H1 (cell line): ENCODE measurements at regions not wholly inside any gene's neighbourhood (a gene's known extent, or its start where the extent isn't known, plus 50 kb on each side); places are given as distances from the start of the nearest gene placed in this dataset.

Experiments
- CTCF ChIA-PET: fragments of 300-600 bp; sonication (Branson Sonifier 250); formaldehyde crosslinking; loops from one replicate; lab custom pipeline; 2021; ENCODE audit not compliant: partially characterized antibody; lab: Charles Lee
- POLR2A ChIA-PET: fragments of 300-600 bp; sonication (Branson Sonifier 250); formaldehyde crosslinking; loops from one replicate; lab custom pipeline; 2021; ENCODE audit warnings: inconsistent platforms; ENCODE audit not compliant: partially characterized antibody; lab: Charles Lee
- DNase-seq, 2 experiments: peaks; one replicate each; pipeline versions ENCODE4 v3.0.0 to v3.0.0-alpha.2; 2010 to 2022; ENCODE audit warnings: low spot score in 2 of 2, low read depth in 1 of 2, mixed read lengths in 1 of 2
- FAIRE-seq: peaks from 2 replicates; lab custom pipeline; 2011; peaks lifted over from hg19 to GRCh38; lab: Jason Lieb, UNC
- H2AFZ ChIP-seq: 2 replicates; pipeline ENCODE4 v1.8.1; 2012; ENCODE audit warnings: low read length, inconsistent platforms
- H2AK5ac ChIP-seq: 2 replicates; pipeline ENCODE4 v1.6.1; 2013; ENCODE audit warnings: low read depth, low read length
- H2BK120ac ChIP-seq: replicated peaks from 2 replicates; pipeline ENCODE3; 2013; ENCODE audit warnings: low read depth, low read length, inconsistent platforms
- H2BK12ac ChIP-seq: 2 replicates; pipeline ENCODE4 v1.6.1; 2013; ENCODE audit warnings: low read depth, low read length
- H2BK15ac ChIP-seq: 2 replicates; pipeline ENCODE4 v1.6.1; 2013; ENCODE audit warnings: low read length
- H2BK20ac ChIP-seq: 2 replicates; pipeline ENCODE4 v1.6.1; 2013; ENCODE audit warnings: low read length
- H2BK5ac ChIP-seq: 2 replicates; pipeline ENCODE4 v1.6.1; 2013; ENCODE audit warnings: low read depth, low read length
- H3K14ac ChIP-seq: 2 replicates; pipeline ENCODE4 v1.6.1; 2013; ENCODE audit warnings: inconsistent platforms; ENCODE audit not compliant: insufficient read length
- H3K18ac ChIP-seq: 2 replicates; pipeline ENCODE4 v1.6.1; 2013; ENCODE audit warnings: low read length; ENCODE audit errors: extremely low read depth
- H3K23ac ChIP-seq: 2 replicates; pipeline ENCODE4 v1.6.1; 2013; ENCODE audit warnings: inconsistent platforms; ENCODE audit not compliant: insufficient read length
- H3K23me2 ChIP-seq: 2 replicates; pipeline ENCODE4 v1.6.1; 2013; ENCODE audit warnings: low read depth, low read length
- H3K27ac ChIP-seq: 2 replicates; pipeline ENCODE4 v1.6.1; 2011; ENCODE audit warnings: low read depth, low read length, inconsistent platforms
- H3K27me3 ChIP-seq, 4 experiments: replicated peaks in 1 of 4; 1 replicate in 1 of 4; 2 replicates in 3 of 4; pipeline versions ENCODE4 v1.6.1 to v1.8.1; 2011 to 2013; ENCODE audit warnings: low read length in 3 of 4, mild to moderate bottlenecking in 3 of 4, inconsistent platforms in 2 of 4, mixed read lengths in 2 of 4, moderate library complexity in 1 of 4; ENCODE audit not compliant: control insufficient read depth in 3 of 4, insufficient read depth in 3 of 4; ENCODE audit errors: extremely low read depth in 1 of 4
- H3K36me3 ChIP-seq, 4 experiments: 2 replicates each; pipeline versions ENCODE4 v1.6.1 to v1.8.1; 2011 to 2013; ENCODE audit warnings: mild to moderate bottlenecking in 4 of 4, low read length in 3 of 4, moderate library complexity in 2 of 4, control low read depth in 1 of 4, inconsistent platforms in 1 of 4; ENCODE audit not compliant: insufficient read depth in 4 of 4, control insufficient read depth in 2 of 4
- H3K4ac ChIP-seq: replicated peaks from 2 replicates; pipeline ENCODE3; 2013; ENCODE audit warnings: low read length, low read depth, mixed read lengths, inconsistent platforms; ENCODE audit not compliant: insufficient read length
- H3K4me1 ChIP-seq, 4 experiments: replicated peaks in 1 of 4; 1 replicate in 1 of 4; 2 replicates in 3 of 4; pipeline versions ENCODE4 v1.6.1 to v1.8.1; 2011 to 2013; ENCODE audit warnings: low read length in 3 of 4, inconsistent platforms in 2 of 4, mixed read lengths in 1 of 4; ENCODE audit not compliant: insufficient read depth in 4 of 4, control insufficient read depth in 3 of 4
- H3K4me2 ChIP-seq, 2 experiments: 2 replicates each; pipeline versions ENCODE4 v1.6.1 to v1.8.1; 2011 to 2013; ENCODE audit warnings: low read depth in 2 of 2, low read length in 2 of 2, control low read depth in 1 of 2, inconsistent platforms in 1 of 2, mild to moderate bottlenecking in 1 of 2; ENCODE audit not compliant: insufficient read depth in 1 of 2
- H3K4me3 ChIP-seq, 4 experiments: fragments of 200-600, 300-600 bp in 1 of 4; sonication (generic), shearing (Covaris generic), sonication (Bioruptor Twin) in 1 of 4; 2 replicates each; pipeline versions ENCODE4 v1.5.1 to v1.8.1; 2011 to 2016; ENCODE audit warnings: low read length in 4 of 4, low read depth in 3 of 4, control low read depth in 2 of 4, inconsistent platforms in 2 of 4, mild to moderate bottlenecking in 2 of 4, mixed read lengths in 1 of 4, moderate library complexity in 1 of 4; ENCODE audit not compliant: insufficient read depth in 2 of 4; ENCODE audit errors: extremely low read depth in 1 of 4
- H3K56ac ChIP-seq: replicated peaks from 2 replicates; pipeline ENCODE3; 2013; ENCODE audit warnings: low read depth, mild to moderate bottlenecking, mixed read lengths, low read length, inconsistent platforms; ENCODE audit not compliant: insufficient read length
- H3K79me1 ChIP-seq: 2 replicates; pipeline ENCODE4 v1.6.1; 2013; ENCODE audit warnings: low read depth, low read length, control low read depth
- H3K79me2 ChIP-seq, 2 experiments: 2 replicates each; pipeline versions ENCODE4 v1.6.1 to v1.8.1; 2012 to 2013; ENCODE audit warnings: low read length in 2 of 2, mild to moderate bottlenecking in 2 of 2, inconsistent platforms in 1 of 2; ENCODE audit not compliant: insufficient read depth in 2 of 2, control insufficient read depth in 1 of 2
- H3K9ac ChIP-seq, 4 experiments: replicated peaks in 1 of 4; 1 replicate in 1 of 4; 2 replicates in 3 of 4; pipeline versions ENCODE4 v1.6.1 to v1.8.1; 2011 to 2013; ENCODE audit warnings: low read depth in 3 of 4, low read length in 3 of 4, control low read depth in 2 of 4, mild to moderate bottlenecking in 2 of 4, moderate library complexity in 2 of 4, inconsistent platforms in 1 of 4; ENCODE audit errors: extremely low read depth in 1 of 4
- H3K9me3 ChIP-seq, 2 experiments: 2 replicates each; pipeline versions ENCODE4 v1.6.1 to v1.8.1; 2012 to 2013; ENCODE audit warnings: mild to moderate bottlenecking in 2 of 2, moderate library complexity in 2 of 2, control low read depth in 1 of 2, inconsistent platforms in 1 of 2, low read depth in 1 of 2, low read length in 1 of 2, mixed read lengths in 1 of 2; ENCODE audit not compliant: insufficient read depth in 2 of 2
- H4K20me1 ChIP-seq, 2 experiments: replicated peaks in 1 of 2; 2 replicates each; pipeline versions ENCODE3 to v1.8.1; 2011 to 2013; ENCODE audit warnings: inconsistent platforms in 2 of 2, low read length in 2 of 2, mild to moderate bottlenecking in 1 of 2; ENCODE audit not compliant: insufficient read depth in 2 of 2, control insufficient read depth in 1 of 2
- H4K5ac ChIP-seq: 2 replicates; pipeline ENCODE4 v1.6.1; 2013; ENCODE audit warnings: low read length, low read depth, mixed read lengths, inconsistent platforms; ENCODE audit not compliant: insufficient read length
- H4K8ac ChIP-seq: 2 replicates; pipeline ENCODE4 v1.8.0; 2013; ENCODE audit warnings: mild to moderate bottlenecking, moderate library complexity, low read length, inconsistent platforms; ENCODE audit not compliant: insufficient read depth; ENCODE audit errors: extremely low read depth
- H4K91ac ChIP-seq: replicated peaks from 2 replicates; pipeline ENCODE3; 2013; ENCODE audit warnings: low read length, mixed read lengths, inconsistent platforms; ENCODE audit not compliant: insufficient read length
- BACH1 ChIP-seq: IDR thresholded peaks from 2 replicates; pipeline ENCODE4 v1.6.1; 2012; ENCODE audit warnings: low read length, improper control_type of control experiment
- BRCA1 ChIP-seq: IDR thresholded peaks from 2 replicates; pipeline ENCODE4 v1.6.1; 2012; ENCODE audit warnings: low read depth, low read length, improper control_type of control experiment
- CBX8 ChIP-seq: fragments of 300-800, 300-1000 bp; sonication (generic); IDR thresholded peaks from 2 replicates; pipeline ENCODE4 v1.7.1; 2016; ENCODE audit warnings: low read depth, low read length, borderline replicate concordance
- CREB1 ChIP-seq: IDR thresholded peaks from 2 replicates; pipeline ENCODE4 v1.6.1; 2012; ENCODE audit warnings: inconsistent platforms
- CTBP2 ChIP-seq: IDR thresholded peaks from 2 replicates; pipeline ENCODE4 v1.7.0; 2011; ENCODE audit warnings: borderline replicate concordance, mild to moderate bottlenecking, moderate library complexity, mixed read lengths, low read length; ENCODE audit not compliant: insufficient read depth, insufficient read length
- EGR1 ChIP-seq: IDR thresholded peaks from 2 replicates; pipeline ENCODE4 v1.6.1; 2011; ENCODE audit warnings: low read depth, low read length, borderline replicate concordance
- HDAC2 ChIP-seq, 2 experiments: fragments of 300-600 bp in 1 of 2; sonication (generic) in 1 of 2; IDR thresholded peaks; 2 replicates each; pipeline ENCODE4 v1.6.1; 2011 to 2012; ENCODE audit warnings: low read depth in 2 of 2, low read length in 2 of 2, mild to moderate bottlenecking in 2 of 2, moderate library complexity in 2 of 2, borderline replicate concordance in 1 of 2, inconsistent platforms in 1 of 2
- MAX ChIP-seq: IDR thresholded peaks from 2 replicates; pipeline ENCODE4 v1.6.1; 2012; ENCODE audit warnings: inconsistent platforms
- PHF8 ChIP-seq: fragments of 200-600 bp; sonication (generic); conservative IDR thresholded peaks from 2 replicates; pipeline ENCODE4 v1.7.1; 2012; ENCODE audit warnings: low read depth, mild to moderate bottlenecking, inconsistent platforms, low read length, moderate library complexity
- POLR2AphosphoS5 ChIP-seq: IDR thresholded peaks from 2 replicates; pipeline ENCODE4 v1.6.1; 2011; ENCODE audit warnings: low read depth, low read length
- POU5F1 ChIP-seq: IDR thresholded peaks from 2 replicates; pipeline ENCODE4 v1.6.1; 2011; ENCODE audit warnings: low read depth, mild to moderate bottlenecking, low read length, moderate library complexity
- RXRA ChIP-seq: IDR thresholded peaks from 2 replicates; pipeline ENCODE4 v1.6.1; 2011; ENCODE audit warnings: low read depth, mild to moderate bottlenecking, low read length, moderate library complexity; ENCODE audit not compliant: insufficient read depth
- SP4 ChIP-seq: IDR thresholded peaks from 2 replicates; pipeline ENCODE4 v1.6.1; 2012; ENCODE audit warnings: low read length, inconsistent platforms
- TCF12 ChIP-seq: IDR thresholded peaks from 2 replicates; pipeline ENCODE4 v1.6.1; 2011; ENCODE audit warnings: low read depth, mild to moderate bottlenecking, low read length
- TEAD4 ChIP-seq: IDR thresholded peaks from 2 replicates; pipeline ENCODE4 v1.6.1; 2012; ENCODE audit warnings: low read depth, low read length, inconsistent platforms, mixed read lengths
- WGBS, 2 experiments: shearing (Covaris generic) in 1 of 2; methylation state at CpG; one replicate each; pipeline versions ENCODE4 v1.1.6 to v1.1.7; 2013 to 2015; ENCODE audit warnings: low lambda C conversion rate in 2 of 2, mixed read lengths in 2 of 2, inconsistent platforms in 1 of 2, low coverage in 1 of 2, missing lambda C conversion rate in 1 of 2; ENCODE audit not compliant: insufficient replicate concordance in 2 of 2, insufficient coverage in 1 of 2, insufficient read length in 1 of 2; ENCODE audit errors: extremely low coverage in 1 of 2, missing lambda C conversion rate in 1 of 2; 5-methylcytosine and 5-hydroxymethylcytosine counted together

GRCh38 chr18:3329872-3330271 is 67.9 kb downstream of the MYL12B start:
- no peaks in the 10 kb centered on the region for H3K36me3 ChIP-seq
- H3K14ac ChIP-seq: no peak overlapping the region
- no peak overlapping the region for H2BK20ac ChIP-seq
- no peak overlapping the region for H2AK5ac ChIP-seq
- no peak overlapping the region for H4K8ac ChIP-seq
- no peak overlapping the region for H4K91ac ChIP-seq
- no peak overlapping the region for H2BK15ac ChIP-seq
- H2BK12ac ChIP-seq: no peak overlapping the region
- no peak overlapping the region for H3K27ac ChIP-seq
- H2AFZ ChIP-seq: no peak overlapping the region
- H3K4ac ChIP-seq: no peak overlapping the region
- H4K5ac ChIP-seq: no peak overlapping the region
- ChIA-PET POLR2A (interaction anchor here (0.6 to 2.1 kb wide), 5 partner anchors 20 to 287 kb away, joined by 3 to 8 read pairs (median 3); no protein-coding TSS in a partner anchor), CTCF (interaction anchor here (1.5 to 5.7 kb wide), 3 partner anchors 32 to 336 kb away, joined by 3 to 27 read pairs (median 4); no protein-coding TSS in a partner anchor)
- no peak for FAIRE-seq
- no peak for DNase-seq
- H3K9ac ChIP-seq: no peak overlapping the region
- H2BK120ac ChIP-seq: no peak overlapping the region
- H3K18ac ChIP-seq: no peak overlapping the region
- 96% methylated on average over 1 of the region's 1 CpG; no CpG with 5 or more reads in 1 of the 2 experiments for WGBS, 2 experiments
- H3K4me2 ChIP-seq: 0 out of 4 replicates have a peak overlapping the region, but pooled peaks of 1 of the 2 experiments have one; percentile 5
- no peak overlapping the region for H2BK5ac ChIP-seq
- no peaks in the 10 kb centered on the region for H3K79me1 ChIP-seq
- no peak overlapping the region for H3K4me3 ChIP-seq
- H4K20me1 ChIP-seq: no peaks in the 10 kb centered on the region
- H3K23me2 ChIP-seq: no peaks in the 10 kb centered on the region; the same call in 1 of the 2 replicates
- no peaks in the 10 kb centered on the region for H3K79me2 ChIP-seq
- peaks cover 0 to 11% (median 3%) of the 10 kb centered on the region in 4 experiments; a peak in 3 of 7 replicates for H3K4me1 ChIP-seq
- no peaks in the 10 kb centered on the region for H3K27me3 ChIP-seq
- H3K9me3 ChIP-seq: peaks cover 0 to 3% of the 10 kb centered on the region in 2 experiments; a peak in 3 of 4 replicates
- no peak overlapping the region for H3K56ac ChIP-seq
- no peak overlapping the region for H3K23ac ChIP-seq
- TF ChIP-seq POLR2AphosphoS5 (no peak), EGR1 (no peak), SP4 (no peak), HDAC2 (IDR thresholded peaks at IDR 0.05; ENCODE audit: borderline replicate concordance in 1 of 2, low read depth in 2 of 2, low read length in 2 of 2) (no peak), PHF8 (no peak), BRCA1 (no peak), CREB1 (no peak), MAX (no peak), RXRA (no peak), CBX8 (no peak), BACH1 (no peak), CTBP2 (no peak), TEAD4 (no peak), POU5F1 (no peak), TCF12 (no peak)
